Coronary artery (tissue), 2 donors: ENCODE measurements at regions not wholly inside any gene's neighbourhood (a gene's known extent, or its start where the extent isn't known, plus 50 kb on each side); places are given as distances from the start of the nearest gene placed in this dataset.

ENCODE experiments used
- DNase-seq: peaks from one replicate; pipeline ENCODE4 v3.0.0-alpha.2; 2017; ENCODE audit warnings: low spot score
- H3K27ac ChIP-seq, 2 donors: fragments of 200-600 bp; sonication (generic); one replicate each; pipeline ENCODE4 v1.5.1; 2016 to 2019
- H3K4me3 ChIP-seq: fragments of 200-600 bp; sonication (generic); 2 replicates; pipeline ENCODE4 v1.5.1; 2016; ENCODE audit warnings: mild to moderate bottlenecking, moderate library complexity
- CTCF ChIP-seq: fragments of 200-600 bp; sonication (generic); IDR thresholded peaks from one replicate; pipeline ENCODE4 v1.5.1; 2019; ENCODE audit warnings: antibody characterized with exemption

GRCh38 chr14:82379291-82379690, 845.6 kb upstream of the SEL1L start:
- no peak for TF ChIP-seq CTCF
- DNase-seq = no peak
- no peak overlapping the region for H3K27ac ChIP-seq
- no peak overlapping the region for H3K4me3 ChIP-seq

GRCh38 chr14:82385048-82385447, 851.4 kb upstream of the SEL1L start:
- no peak overlapping the region for H3K4me3 ChIP-seq
- no peak for TF ChIP-seq CTCF
- no peak overlapping the region for H3K27ac ChIP-seq
- DNase-seq = no peak

- no peak overlapping the region for H3K4me3 ChIP-seq
- peak overlapping the region; percentile 45 to 73 for H3K27ac ChIP-seq
- no peak for DNase-seq
- TF ChIP-seq CTCF = no peak
Observed at GRCh38 chr14:82387699-82388098, 854.0 kb upstream of the SEL1L start.

GRCh38 chr14:82388488-82388887, 854.8 kb upstream of the SEL1L start:
- TF ChIP-seq CTCF = no peak
- Histone ChIP-seq H3K4me3 (no peak overlapping the region), H3K27ac (peak overlapping the region; percentile 45 to 73)
- no peak for DNase-seq

GRCh38 chr14:82390586-82390985, 856.9 kb upstream of the SEL1L start:
- no peak for TF ChIP-seq CTCF
- H3K4me3 ChIP-seq = no peak overlapping the region
- no peak for DNase-seq
- no peak overlapping the region for H3K27ac ChIP-seq

- DNase-seq = no peak
- no peak overlapping the region for H3K27ac ChIP-seq
Observed at GRCh38 chr14:82394916-82395315, 861.3 kb upstream of the SEL1L start.

GRCh38 chr14:82398256-82398655, 864.6 kb upstream of the SEL1L start:
- H3K4me3 ChIP-seq = peak overlapping the region; percentile 51
- no peak overlapping the region for H3K27ac ChIP-seq
- no peak for DNase-seq
- no peak for TF ChIP-seq CTCF

More at GRCh38 chr14:82394916-82395315, 861.3 kb upstream of the SEL1L start:
- no peak for TF ChIP-seq CTCF
- no peak overlapping the region for H3K4me3 ChIP-seq
